Activated CD4-positive, alpha-beta memory T cell treated with anti-CD3 and anti-CD28 coated beads, Interleukin-2, amount 10 ng/mL, durations not matched to agents 7 days and 5 days (primary cell): ENCODE measurements at regions not wholly inside any gene's neighbourhood (a gene's known extent, or its start where the extent isn't known, plus 50 kb on each side); places are given as distances from the start of the nearest gene placed in this dataset.

Experiments
- CTCF ChIA-PET: fragments of 350-600 bp; sonication (Branson Sonifier 250); formaldehyde crosslinking; loops from one replicate; lab custom pipeline; 2021; ENCODE audit warnings: antibody characterized with exemption, inconsistent platforms; lab: Charles Lee
- POLR2A ChIA-PET: fragments of 350-600 bp; sonication (Branson Sonifier 250); formaldehyde crosslinking; loops from one replicate; lab custom pipeline; 2021; ENCODE audit warnings: antibody characterized with exemption; lab: Charles Lee
- DNase-seq: peaks from one replicate; pipeline ENCODE4 v3.0.0-alpha.2; 2020
- H3K27ac Mint-ChIP-seq: one replicate; pipeline ENCODE4 v1.8.0; 2021; ENCODE audit warnings: mild to moderate bottlenecking, mixed read lengths
- H3K27me3 Mint-ChIP-seq: one replicate; pipeline ENCODE4 v1.8.0; 2021; ENCODE audit warnings: mixed read lengths
- H3K36me3 Mint-ChIP-seq: one replicate; pipeline ENCODE4 v1.8.0; 2021; ENCODE audit warnings: low read depth, mixed read lengths
- H3K4me1 Mint-ChIP-seq: one replicate; pipeline ENCODE4 v1.8.0; 2021; ENCODE audit warnings: mixed read lengths
- H3K4me3 Mint-ChIP-seq: one replicate; pipeline ENCODE4 v1.8.0; 2021; ENCODE audit warnings: mild to moderate bottlenecking, mixed read lengths
- H3K9me3 Mint-ChIP-seq: one replicate; pipeline ENCODE4 v1.8.0; 2021; ENCODE audit warnings: mixed read lengths

DNA sequence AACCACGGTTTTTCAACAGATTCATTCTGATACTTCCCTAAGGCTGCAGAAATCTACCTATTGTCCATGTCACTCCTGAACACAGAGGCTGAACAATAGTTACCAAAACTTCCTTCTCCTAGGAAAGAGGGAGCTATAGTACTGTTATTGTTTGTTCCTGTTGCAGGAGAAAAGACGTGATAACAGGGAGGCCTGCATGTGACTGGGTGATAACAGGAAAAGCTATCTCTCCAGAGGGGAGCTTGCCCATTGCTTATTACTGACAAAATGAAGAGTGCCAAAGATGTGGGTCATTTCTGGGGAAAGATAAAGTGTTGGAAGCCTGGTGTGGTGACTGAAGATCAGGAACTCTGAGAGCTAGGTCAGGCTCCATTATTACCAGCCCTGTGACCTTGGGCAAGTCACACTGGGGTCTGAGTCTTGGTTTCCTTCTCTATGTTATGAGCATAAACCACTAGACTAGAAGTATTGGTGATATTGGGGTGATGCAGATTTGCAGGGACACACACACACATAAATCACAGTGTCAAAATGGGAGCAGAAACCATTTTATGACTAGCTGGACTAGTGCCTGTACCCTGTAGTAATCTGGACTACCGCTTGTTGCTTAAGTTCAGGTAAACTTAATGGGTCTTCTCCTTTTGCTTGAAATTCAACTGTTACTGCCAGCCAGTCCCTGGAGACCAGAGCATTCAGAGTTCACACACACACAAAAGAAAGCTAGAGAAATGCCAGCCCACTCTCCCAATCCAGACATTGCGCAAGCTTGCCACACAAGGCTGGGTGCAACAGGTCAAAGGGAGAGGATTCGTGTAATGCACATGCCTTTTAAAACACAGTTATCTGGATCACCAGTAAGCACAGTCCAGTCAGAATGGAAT is 136.0 kb upstream of the CNR1 start:
- CTCF ChIA-PET, result no interaction called here

DNA sequence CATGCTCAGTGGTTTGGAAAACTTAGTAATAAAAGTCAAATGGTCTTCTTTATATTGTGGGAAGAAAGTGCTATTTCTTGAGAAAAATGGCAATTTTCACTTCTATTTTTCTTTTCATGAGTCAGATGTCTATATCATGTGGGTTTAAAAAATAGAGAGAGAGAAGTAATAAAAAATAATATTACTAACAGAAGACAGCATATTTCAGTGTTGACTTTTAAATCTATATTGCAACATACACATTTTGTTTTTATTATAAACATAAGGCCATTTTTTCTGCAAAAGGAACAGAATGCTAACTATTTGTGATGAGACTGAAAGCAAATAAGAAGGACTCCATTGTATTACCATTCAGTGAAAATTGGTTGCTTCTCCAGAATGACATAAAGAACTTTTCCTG is 135.1 kb upstream of the CNR1 start:
- POLR2A ChIA-PET, result no interaction called here
- CTCF ChIA-PET, result no interaction called here
- H3K36me3 Mint-ChIP-seq, result no peaks in the 10 kb centered on the region
- no peaks in the 10 kb centered on the region for H3K4me1 Mint-ChIP-seq
- DNase-seq, result no peak
- no peaks in the 10 kb centered on the region for H3K27me3 Mint-ChIP-seq
- H3K27ac Mint-ChIP-seq, result no peak overlapping the region
- no peak overlapping the region for H3K4me3 Mint-ChIP-seq
- H3K9me3 Mint-ChIP-seq, result no peaks in the 10 kb centered on the region

More for the DNA sequence above, 136.0 kb upstream of the CNR1 start:
- Mint-ChIP-seq H3K36me3 (no peaks in the 10 kb centered on the region), H3K4me3 (no peak overlapping the region), H3K4me1 (no peaks in the 10 kb centered on the region), H3K27ac (no peak overlapping the region), H3K9me3 (no peaks in the 10 kb centered on the region), H3K27me3 (peaks cover 2% of the 10 kb centered on the region)
- no peak for DNase-seq
- POLR2A ChIA-PET, result no interaction called here

DNA sequence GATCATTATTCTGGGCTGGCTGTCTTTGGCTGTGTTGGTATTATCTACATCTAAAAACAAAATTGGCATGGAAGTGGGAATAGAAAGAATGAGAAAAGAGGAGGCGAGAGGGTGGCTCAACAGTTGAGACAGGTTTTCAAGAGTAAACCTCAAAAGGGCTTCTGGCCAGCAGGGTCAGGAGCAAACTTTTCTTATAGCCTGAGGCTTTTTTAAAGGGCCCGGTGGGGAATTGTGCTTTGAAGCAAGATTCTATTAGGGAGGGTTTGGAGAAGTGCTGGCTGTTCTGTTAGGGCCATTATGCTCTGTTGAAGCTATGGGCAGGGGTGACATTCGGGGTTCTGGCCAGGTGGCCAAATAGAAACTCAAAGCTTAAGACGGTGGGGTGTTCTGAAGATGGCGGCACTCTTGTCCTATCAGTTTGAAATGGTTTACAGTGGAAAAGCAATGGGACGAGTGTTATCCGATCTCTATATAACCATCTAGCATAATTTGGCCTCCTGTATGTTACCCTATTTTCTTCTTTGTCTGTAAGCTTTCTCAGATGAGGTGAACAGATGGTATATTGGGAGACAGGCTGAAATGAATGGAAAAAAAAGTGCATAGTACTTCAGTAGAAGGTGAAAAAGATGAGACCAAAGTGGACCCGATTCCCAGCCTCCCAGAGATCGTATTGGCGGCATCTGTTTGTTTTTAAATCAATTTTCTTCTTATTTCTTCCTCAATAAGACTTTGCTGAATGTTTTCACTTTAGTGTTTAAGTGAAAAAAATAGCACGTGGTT is 132.1 kb upstream of the CNR1 start:
- no peak overlapping the region for H3K27ac Mint-ChIP-seq
- no peak for DNase-seq
- H3K4me1 Mint-ChIP-seq, result no peaks in the 10 kb centered on the region
- H3K27me3 Mint-ChIP-seq, result peaks cover 3% of the 10 kb centered on the region
- no peak overlapping the region for H3K4me3 Mint-ChIP-seq
- H3K36me3 Mint-ChIP-seq, result no peaks in the 10 kb centered on the region
- ChIA-PET CTCF (no interaction called here), POLR2A (no interaction called here)
- no peaks in the 10 kb centered on the region for H3K9me3 Mint-ChIP-seq

DNA sequence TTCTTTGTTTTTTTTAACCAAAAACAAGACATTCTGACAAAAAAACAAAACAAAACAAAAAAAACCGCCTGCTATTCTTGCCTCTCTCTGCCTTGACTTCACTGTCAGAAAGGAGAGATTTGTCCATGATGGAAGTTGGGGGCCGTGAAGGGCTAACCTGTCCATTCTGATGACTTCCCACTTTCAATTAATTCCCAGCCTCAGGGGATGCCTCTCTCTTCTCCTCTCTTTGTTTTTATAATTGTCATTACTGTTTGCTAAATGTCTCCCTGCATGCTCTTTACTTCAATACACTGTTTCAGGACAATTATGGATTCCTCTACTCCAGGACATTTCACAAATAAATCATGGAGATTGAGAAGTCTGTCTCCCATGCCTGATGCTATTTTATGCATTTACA is 130.5 kb upstream of the CNR1 start:
- Mint-ChIP-seq H3K4me3 (no peak overlapping the region), H3K9me3 (no peaks in the 10 kb centered on the region), H3K36me3 (no peaks in the 10 kb centered on the region), H3K4me1 (no peaks in the 10 kb centered on the region), H3K27ac (no peak overlapping the region), H3K27me3 (peaks cover 4% of the 10 kb centered on the region)
- DNase-seq, result no peak
- ChIA-PET CTCF (no interaction called here), POLR2A (no interaction called here)

DNA sequence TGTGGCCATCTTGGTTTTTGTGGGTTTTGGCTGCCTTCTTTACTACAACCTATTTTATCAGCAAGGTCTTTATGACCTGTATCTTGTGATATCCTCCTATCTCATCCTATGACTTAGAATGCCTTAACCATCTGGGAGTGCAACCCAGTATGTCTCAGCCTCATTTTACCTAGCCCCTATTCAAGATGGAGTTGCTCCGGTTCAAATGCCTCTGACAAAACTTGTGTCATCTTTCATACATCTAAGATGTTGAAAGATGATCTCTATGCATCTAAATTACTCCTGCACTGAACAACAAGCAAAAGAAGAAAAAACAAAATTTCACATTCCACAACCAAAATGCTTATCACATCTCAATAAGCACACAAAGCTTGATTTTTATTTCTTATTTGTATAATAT is 129.5 kb upstream of the CNR1 start:
- POLR2A ChIA-PET, result no interaction called here
- no peak overlapping the region for H3K4me3 Mint-ChIP-seq
- H3K27me3 Mint-ChIP-seq, result peaks cover 4% of the 10 kb centered on the region
- H3K27ac Mint-ChIP-seq, result no peak overlapping the region
- CTCF ChIA-PET, result no interaction called here
- H3K9me3 Mint-ChIP-seq, result no peaks in the 10 kb centered on the region
- no peak for DNase-seq
- no peaks in the 10 kb centered on the region for H3K4me1 Mint-ChIP-seq
- H3K36me3 Mint-ChIP-seq, result no peaks in the 10 kb centered on the region

DNA sequence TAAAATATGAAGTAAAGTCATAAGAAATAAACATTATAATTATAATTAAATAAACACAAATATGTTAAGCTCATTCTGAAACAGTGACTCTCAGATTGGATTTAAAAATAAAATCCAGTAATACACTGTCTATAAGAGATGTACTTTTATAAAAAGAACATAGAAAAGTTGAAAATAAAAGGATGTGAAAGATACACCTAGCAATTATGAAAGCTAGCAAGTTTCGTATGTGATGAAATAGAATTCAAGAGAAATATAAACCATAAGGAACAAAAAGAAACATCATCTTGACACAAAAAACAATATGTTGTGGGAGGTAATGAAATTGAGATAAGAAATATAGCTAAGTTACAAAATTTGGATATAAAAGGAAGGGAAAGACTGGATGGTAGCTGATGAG is 128.6 kb upstream of the CNR1 start:
- ChIA-PET POLR2A (no interaction called here), CTCF (no interaction called here)
- Mint-ChIP-seq H3K27me3 (peaks cover 4% of the 10 kb centered on the region), H3K27ac (no peak overlapping the region), H3K36me3 (no peaks in the 10 kb centered on the region), H3K4me3 (no peak overlapping the region), H3K4me1 (no peaks in the 10 kb centered on the region), H3K9me3 (no peaks in the 10 kb centered on the region)
- no peak for DNase-seq

DNA sequence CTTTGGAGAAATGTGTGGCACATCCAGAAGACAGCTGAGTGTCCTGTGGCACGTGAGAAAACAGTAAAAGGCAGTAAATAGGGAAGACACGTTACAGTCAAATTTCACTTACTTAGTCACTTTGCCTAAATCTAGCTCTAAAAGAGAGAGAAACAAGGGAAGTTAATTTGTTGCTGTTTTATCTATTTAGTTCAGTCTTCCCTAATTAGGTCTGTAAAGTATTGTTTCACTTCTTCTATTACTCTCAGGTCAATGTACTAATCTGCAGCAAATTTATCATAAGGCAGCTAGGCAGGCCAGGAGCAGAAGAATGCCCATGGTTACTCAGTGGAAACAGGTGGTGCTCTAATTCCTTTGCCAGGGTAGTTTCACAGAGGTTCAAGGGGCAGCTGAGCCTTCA is 124.3 kb upstream of the CNR1 start:
- no peak for DNase-seq
- CTCF ChIA-PET, result no interaction called here

DNA sequence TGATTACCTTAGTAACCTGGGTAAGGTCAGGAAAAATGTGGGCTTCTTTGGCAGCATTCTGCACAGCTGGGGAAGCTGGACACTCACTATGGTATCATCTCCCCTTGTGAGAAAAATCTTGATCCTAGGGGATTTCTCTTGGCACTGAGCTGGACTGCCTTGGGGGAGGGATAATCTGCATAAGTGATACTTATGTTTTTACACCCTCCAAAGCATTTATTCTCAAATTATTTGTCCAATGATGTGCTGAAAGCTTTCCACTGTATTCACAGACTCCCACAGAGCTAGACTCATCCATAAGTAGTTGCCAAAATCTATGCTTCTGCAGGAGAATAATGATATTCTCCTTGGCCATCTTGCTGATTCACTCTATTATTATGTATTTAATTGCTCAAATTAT is 121.5 kb upstream of the CNR1 start:
- ChIA-PET POLR2A (no interaction called here), CTCF (no interaction called here)
- H3K36me3 Mint-ChIP-seq, result no peaks in the 10 kb centered on the region
- H3K27me3 Mint-ChIP-seq, result no peaks in the 10 kb centered on the region
- no peaks in the 10 kb centered on the region for H3K9me3 Mint-ChIP-seq
- H3K4me1 Mint-ChIP-seq, result no peaks in the 10 kb centered on the region
- no peak for DNase-seq
- H3K4me3 Mint-ChIP-seq, result no peak overlapping the region
- H3K27ac Mint-ChIP-seq, result no peak overlapping the region

More for the DNA sequence above, 124.3 kb upstream of the CNR1 start:
- Mint-ChIP-seq H3K9me3 (no peaks in the 10 kb centered on the region), H3K27ac (no peak overlapping the region), H3K4me3 (no peak overlapping the region), H3K36me3 (no peaks in the 10 kb centered on the region), H3K4me1 (no peaks in the 10 kb centered on the region), H3K27me3 (peaks cover 2% of the 10 kb centered on the region)
- POLR2A ChIA-PET, result no interaction called here

DNA sequence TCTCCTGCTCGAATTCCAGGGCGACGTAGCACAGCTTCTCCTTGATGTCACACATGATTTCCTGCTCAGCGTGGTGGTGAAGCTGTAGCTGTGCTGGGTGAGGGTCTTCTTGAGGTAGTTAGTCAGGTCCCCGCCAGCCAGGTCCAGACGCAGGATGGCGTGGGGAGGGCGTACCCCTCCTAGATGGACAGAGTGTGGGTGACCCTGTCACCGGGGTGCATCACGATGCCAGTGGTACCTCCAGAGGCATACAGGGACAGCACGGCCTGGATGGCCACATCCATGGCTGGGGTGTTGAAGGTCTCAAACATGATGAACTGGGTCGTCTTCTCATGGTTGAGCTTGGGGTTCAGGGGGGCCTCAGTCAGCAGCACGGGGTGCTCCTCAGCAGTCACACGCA is 110.2 kb upstream of the CNR1 start:
- no peak for DNase-seq
- CTCF ChIA-PET, result no interaction called here
- Mint-ChIP-seq H3K27ac (no peak overlapping the region), H3K4me3 (no peak overlapping the region), H3K36me3 (no peaks in the 10 kb centered on the region), H3K27me3 (no peaks in the 10 kb centered on the region), H3K4me1 (no peaks in the 10 kb centered on the region), H3K9me3 (no peaks in the 10 kb centered on the region)
- POLR2A ChIA-PET, result no interaction called here

DNA sequence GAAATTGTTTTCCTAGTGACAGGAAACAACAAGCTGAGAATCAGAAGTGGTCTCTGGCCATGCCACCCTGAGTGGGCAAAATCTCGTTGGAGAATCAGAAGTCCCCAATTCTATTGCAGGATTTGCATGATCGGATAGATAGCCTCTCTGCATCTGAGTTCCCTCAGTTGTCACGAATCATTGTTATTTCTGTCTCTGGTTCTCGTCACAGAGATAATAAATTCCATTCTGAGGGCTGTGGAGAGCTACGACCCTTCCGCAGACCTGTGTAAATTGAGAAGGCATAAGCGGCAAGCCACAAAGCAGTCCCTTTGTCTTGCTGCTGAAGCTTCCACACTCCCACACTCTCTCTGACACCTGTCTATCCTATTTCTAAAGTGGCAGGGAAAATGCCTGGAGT is 102.4 kb upstream of the CNR1 start:
- no peaks in the 10 kb centered on the region for H3K9me3 Mint-ChIP-seq
- H3K4me3 Mint-ChIP-seq, result no peak overlapping the region
- no peak overlapping the region for H3K27ac Mint-ChIP-seq
- DNase-seq, result no peak
- H3K4me1 Mint-ChIP-seq, result no peaks in the 10 kb centered on the region
- ChIA-PET POLR2A (no interaction called here), CTCF (no interaction called here)
- H3K27me3 Mint-ChIP-seq, result peaks cover under 1% of the 10 kb centered on the region
- H3K36me3 Mint-ChIP-seq, result no peaks in the 10 kb centered on the region

DNA sequence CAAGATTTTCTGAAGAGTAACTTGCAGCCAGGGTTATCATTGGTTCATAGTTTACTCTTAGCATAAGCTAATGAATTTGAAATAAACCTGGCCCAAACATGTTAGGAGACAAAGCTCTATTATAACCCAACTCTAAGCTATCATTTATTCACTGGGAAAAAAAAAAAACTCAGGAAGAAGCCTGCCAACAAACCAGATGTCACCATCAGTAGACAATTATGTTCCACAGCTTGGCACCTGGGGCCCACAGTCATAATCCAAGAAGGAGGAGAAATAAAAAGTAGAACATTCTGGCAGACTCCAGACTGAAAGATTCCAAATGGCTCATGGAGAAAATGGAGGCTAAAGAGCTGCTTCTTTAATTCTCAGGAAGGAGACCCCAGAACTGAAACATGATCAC is 100.0 kb upstream of the CNR1 start:
- POLR2A ChIA-PET, result no interaction called here

DNA sequence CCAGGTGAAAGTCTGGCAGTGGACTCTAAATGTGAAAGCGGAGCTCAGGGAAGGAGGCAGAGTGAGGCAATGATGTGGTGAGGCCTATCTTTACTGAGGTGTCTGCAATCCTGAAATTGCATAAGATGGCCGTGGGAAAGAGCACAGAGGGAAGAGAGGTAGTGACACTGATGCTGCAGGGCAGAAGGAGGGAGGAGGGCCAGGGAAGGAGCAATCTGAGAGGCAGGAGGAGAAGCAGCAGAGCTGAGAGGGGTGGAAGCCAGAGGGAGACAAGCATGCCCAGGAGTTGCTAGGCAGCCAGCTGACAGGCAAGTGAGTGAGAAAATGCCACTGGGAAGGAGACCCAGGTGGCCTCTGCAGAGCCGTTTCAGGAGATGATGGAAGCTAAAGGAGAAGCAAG is 97.4 kb upstream of the CNR1 start:
- Mint-ChIP-seq H3K4me3 (no peak overlapping the region), H3K27me3 (peaks cover 5% of the 10 kb centered on the region), H3K4me1 (no peaks in the 10 kb centered on the region), H3K36me3 (no peaks in the 10 kb centered on the region), H3K9me3 (no peaks in the 10 kb centered on the region), H3K27ac (no peak overlapping the region)
- ChIA-PET CTCF (no interaction called here), POLR2A (no interaction called here)
- no peak for DNase-seq

More for the DNA sequence above, 100.0 kb upstream of the CNR1 start:
- no peak overlapping the region for H3K4me3 Mint-ChIP-seq
- H3K9me3 Mint-ChIP-seq, result no peaks in the 10 kb centered on the region
- no peak for DNase-seq
- no peaks in the 10 kb centered on the region for H3K36me3 Mint-ChIP-seq
- H3K4me1 Mint-ChIP-seq, result no peaks in the 10 kb centered on the region
- peaks cover 5% of the 10 kb centered on the region for H3K27me3 Mint-ChIP-seq
- H3K27ac Mint-ChIP-seq, result no peak overlapping the region
- CTCF ChIA-PET, result no interaction called here

DNA sequence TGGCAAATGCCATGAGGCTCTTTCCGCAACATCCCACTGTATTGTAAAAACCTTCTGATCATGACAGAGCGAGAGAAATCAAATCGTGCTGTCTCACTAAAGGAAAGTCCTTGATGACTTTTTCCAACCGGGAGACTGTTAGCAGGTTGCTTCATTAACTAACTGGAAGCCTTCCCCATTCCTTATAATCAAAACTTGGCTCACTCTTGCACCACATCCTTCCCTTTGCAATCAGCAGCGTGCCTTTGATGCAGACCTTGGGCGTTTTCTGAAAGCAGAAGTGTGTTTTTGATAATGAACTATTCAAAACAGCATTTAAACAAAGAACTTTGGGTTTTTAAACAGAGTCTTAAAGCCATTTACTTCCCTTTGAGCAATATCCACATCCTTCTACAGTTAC is 96.2 kb upstream of the CNR1 start:
- Mint-ChIP-seq H3K9me3 (no peaks in the 10 kb centered on the region), H3K27me3 (peaks cover 5% of the 10 kb centered on the region), H3K4me3 (no peak overlapping the region), H3K4me1 (no peaks in the 10 kb centered on the region), H3K27ac (no peak overlapping the region), H3K36me3 (no peaks in the 10 kb centered on the region)
- POLR2A ChIA-PET, result no interaction called here
- CTCF ChIA-PET, result no interaction called here
- DNase-seq, result no peak

DNA sequence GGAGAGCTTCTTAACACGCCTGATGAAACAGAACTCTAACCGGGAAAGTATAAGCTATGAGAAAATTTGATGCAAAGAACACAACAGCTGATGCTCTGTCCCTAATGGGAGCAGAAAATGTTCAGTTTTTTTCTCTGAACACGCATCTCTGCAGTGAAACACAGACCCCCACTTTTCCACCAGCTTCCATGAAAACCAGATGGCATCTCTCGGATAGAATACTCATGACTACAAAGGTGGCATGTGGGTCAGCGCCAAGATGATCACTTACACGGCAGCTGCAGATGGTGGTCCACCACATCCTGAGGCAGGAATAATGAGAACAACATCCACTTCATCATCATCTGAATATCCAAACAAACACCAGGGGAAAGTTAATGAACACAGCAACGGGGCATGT is 85.2 kb upstream of the CNR1 start:
- POLR2A ChIA-PET, result no interaction called here

More for the DNA sequence above, 85.2 kb upstream of the CNR1 start:
- Mint-ChIP-seq H3K9me3 (peaks cover 4% of the 10 kb centered on the region), H3K27me3 (no peaks in the 10 kb centered on the region), H3K27ac (no peak overlapping the region), H3K4me3 (no peak overlapping the region), H3K36me3 (no peaks in the 10 kb centered on the region), H3K4me1 (no peaks in the 10 kb centered on the region)
- DNase-seq, result no peak
- CTCF ChIA-PET, result no interaction called here
